ENCODE measurements at regions not wholly inside any gene's neighbourhood (a gene's known extent, or its start where the extent isn't known, plus 50 kb on each side); places are given as distances from the start of the nearest gene placed in this dataset.

- WGBS = 89% methylated on average over 3 of the region's 3 CpGs
- TF ChIP-seq RXRA (IDR thresholded peaks at IDR 0.05) = no peak
- no peak for TF ChIP-seq HNF4A (conservative IDR thresholded peaks at IDR 0.05)
- no peak for TF ChIP-seq REST (IDR thresholded peaks at IDR 0.05)
- TF ChIP-seq SP1 (IDR thresholded peaks at IDR 0.05) = no peak
- no peak for TF ChIP-seq CTCF (IDR thresholded peaks at IDR 0.05; ENCODE audit: low read depth, low read length, missing input control)
- TF ChIP-seq ATF3 (IDR thresholded peaks at IDR 0.05) = no peak
- TF ChIP-seq HNF4G (IDR thresholded peaks at IDR 0.05) = no peak
- TF ChIP-seq GABPA (IDR thresholded peaks at IDR 0.05 in 1 of 2, conservative IDR thresholded peaks at IDR 0.05 in 1 of 2) = no peak
- TF ChIP-seq NR2F2 (IDR thresholded peaks at IDR 0.05) = no peak
- no peak for TF ChIP-seq TAF1 (conservative IDR thresholded peaks at IDR 0.05)
- TF ChIP-seq FOXA1 (IDR thresholded peaks at IDR 0.05) = no peak
- no peak for TF ChIP-seq FOXA2 (IDR thresholded peaks at IDR 0.05)
- no peak for TF ChIP-seq ZBTB33 (IDR thresholded peaks at IDR 0.05)
- TF ChIP-seq RAD21 (IDR thresholded peaks at IDR 0.05) = no peak
- TF ChIP-seq JUND (IDR thresholded peaks at IDR 0.05) = no peak
- TF ChIP-seq YY1 (IDR thresholded peaks at IDR 0.05) = no peak
- TF ChIP-seq MAX (IDR thresholded peaks at IDR 0.05) = no peak
- no peak for TF ChIP-seq EGR1 (IDR thresholded peaks at IDR 0.05; ENCODE audit: low read depth in 2 of 2)
- H3K36me3 ChIP-seq (ENCODE audit: control insufficient read depth in 4 of 4, insufficient read depth in 3 of 4, low read depth in 1 of 4, low read length in 3 of 4) = no peaks in the 10 kb centered on the region
- no peaks in the 10 kb centered on the region for H3K4me1 ChIP-seq (ENCODE audit: control insufficient read depth in 4 of 4, insufficient read depth in 4 of 4, low read length in 3 of 4)
- H3K9me3 ChIP-seq (ENCODE audit: control insufficient read depth in 4 of 4, low read length in 3 of 4) = no peaks in the 10 kb centered on the region
- H3K27me3 ChIP-seq (ENCODE audit: control insufficient read depth in 4 of 4, insufficient read depth in 4 of 4, low read length in 3 of 4) = no peaks in the 10 kb centered on the region
- H3K4me3 ChIP-seq (ENCODE audit: low read depth in 1 of 3, low read length in 3 of 3) = no peak overlapping the region
- no peak overlapping the region for H3K27ac ChIP-seq (ENCODE audit: low read depth in 1 of 2, low read length in 2 of 2)
- H3K9ac ChIP-seq (ENCODE audit: low read depth in 1 of 2, low read length in 2 of 2) = no peak overlapping the region
- no peak for DNase-seq (ENCODE audit: low spot score)
Observed at GRCh38 chr7:69204943-69205342, 393.3 kb upstream of the AUTS2 start.

- no peak for DNase-seq (ENCODE audit: low spot score)
- Histone ChIP-seq H3K36me3 (ENCODE audit: control insufficient read depth in 4 of 4, insufficient read depth in 3 of 4, low read depth in 1 of 4, low read length in 3 of 4) (no peaks in the 10 kb centered on the region), H3K27me3 (ENCODE audit: control insufficient read depth in 4 of 4, insufficient read depth in 4 of 4, low read length in 3 of 4) (no peaks in the 10 kb centered on the region), H3K9me3 (ENCODE audit: control insufficient read depth in 4 of 4, low read length in 3 of 4) (no peaks in the 10 kb centered on the region), H3K4me3 (ENCODE audit: low read depth in 1 of 3, low read length in 3 of 3) (no peak overlapping the region), H3K27ac (ENCODE audit: low read depth in 1 of 2, low read length in 2 of 2) (no peak overlapping the region), H3K9ac (ENCODE audit: low read depth in 1 of 2, low read length in 2 of 2) (no peak overlapping the region), H3K4me1 (ENCODE audit: control insufficient read depth in 4 of 4, insufficient read depth in 4 of 4, low read length in 3 of 4) (no peaks in the 10 kb centered on the region)
- TF ChIP-seq FOXA2 (IDR thresholded peaks at IDR 0.05) (no peak), RAD21 (IDR thresholded peaks at IDR 0.05) (no peak)
Observed at GRCh38 chr7:69205581-69205980, 392.7 kb upstream of the AUTS2 start.
